ENCODE measurements at regions not wholly inside any gene's neighbourhood (a gene's known extent, or its start where the extent isn't known, plus 50 kb on each side); places are given as distances from the start of the nearest gene placed in this dataset.

- DNase-seq (ENCODE audit: low spot score) (no peak), ATAC-seq (ENCODE audit: insufficient number of reproducible peaks, low FRiP score, low read depth) (no peak)
- H3K36me3 ChIP-seq = no peaks in the 10 kb centered on the region
- no peak for TF ChIP-seq CTCF (IDR thresholded peaks at IDR 0.05)
- no peaks in the 10 kb centered on the region for H3K27me3 ChIP-seq (replicated peaks; ENCODE audit: insufficient read depth)
- no peaks in the 10 kb centered on the region for H3K9me3 ChIP-seq
- no peaks in the 10 kb centered on the region for H3K4me1 ChIP-seq (ENCODE audit: control insufficient read depth in 1 of 2, low read depth in 2 of 2)
- H3K27ac ChIP-seq = no peak overlapping the region
- H3K4me3 ChIP-seq = no peak overlapping the region
Measured at GRCh38 chr13:61944329-61944929, 528.8 kb upstream of the PCDH20 start.

- no peak for TF ChIP-seq CTCF (IDR thresholded peaks at IDR 0.05)
- no peak for DNase-seq (ENCODE audit: low spot score)
Measured at GRCh38 chr13:61935710-61936109, 520.1 kb upstream of the PCDH20 start.

GRCh38 chr13:61927648-61928047 lies 512.0 kb upstream of the PCDH20 start:
- ATAC-seq (ENCODE audit: insufficient number of reproducible peaks, low FRiP score, low read depth) = no peak
- no peaks in the 10 kb centered on the region for H3K27me3 ChIP-seq (replicated peaks; ENCODE audit: insufficient read depth)
- no peak for TF ChIP-seq CTCF (IDR thresholded peaks at IDR 0.05)
- no peaks in the 10 kb centered on the region for H3K9me3 ChIP-seq
- H3K36me3 ChIP-seq = no peaks in the 10 kb centered on the region
- DNase-seq (ENCODE audit: low spot score) = no peak
- H3K4me1 ChIP-seq (ENCODE audit: control insufficient read depth in 1 of 2, low read depth in 2 of 2) = no peaks in the 10 kb centered on the region
- no peak overlapping the region for H3K27ac ChIP-seq
- H3K4me3 ChIP-seq = no peak overlapping the region

More at GRCh38 chr13:61935710-61936109, 520.1 kb upstream of the PCDH20 start:
- Histone ChIP-seq H3K4me3 (no peak overlapping the region), H3K27ac (no peak overlapping the region), H3K36me3 (no peaks in the 10 kb centered on the region), H3K27me3 (replicated peaks; ENCODE audit: insufficient read depth) (no peaks in the 10 kb centered on the region), H3K9me3 (no peaks in the 10 kb centered on the region), H3K4me1 (ENCODE audit: control insufficient read depth in 1 of 2, low read depth in 2 of 2) (no peaks in the 10 kb centered on the region)
- ATAC-seq (ENCODE audit: insufficient number of reproducible peaks, low FRiP score, low read depth) = no peak

- H3K36me3 ChIP-seq = no peaks in the 10 kb centered on the region
- DNase-seq (ENCODE audit: low spot score) (no peak), ATAC-seq (ENCODE audit: insufficient number of reproducible peaks, low FRiP score, low read depth) (no peak)
- no peaks in the 10 kb centered on the region for H3K9me3 ChIP-seq
- no peak for TF ChIP-seq CTCF (IDR thresholded peaks at IDR 0.05)
- H3K4me1 ChIP-seq (ENCODE audit: control insufficient read depth in 1 of 2, low read depth in 2 of 2) = no peaks in the 10 kb centered on the region
- no peaks in the 10 kb centered on the region for H3K27me3 ChIP-seq (replicated peaks; ENCODE audit: insufficient read depth)
- no peak overlapping the region for H3K27ac ChIP-seq
- H3K4me3 ChIP-seq = no peak overlapping the region
Measured at GRCh38 chr13:61918841-61919240, 503.2 kb upstream of the PCDH20 start.

GRCh38 chr13:61916483-61916882 lies 500.8 kb upstream of the PCDH20 start:
- H3K36me3 ChIP-seq = no peaks in the 10 kb centered on the region

More at GRCh38 chr13:61916483-61916882, 500.8 kb upstream of the PCDH20 start:
- H3K27ac ChIP-seq = no peak overlapping the region
- TF ChIP-seq CTCF (IDR thresholded peaks at IDR 0.05) = no peak
- no peak for DNase-seq (ENCODE audit: low spot score)
- no peak overlapping the region for H3K4me3 ChIP-seq
- no peaks in the 10 kb centered on the region for H3K9me3 ChIP-seq
- no peaks in the 10 kb centered on the region for H3K4me1 ChIP-seq (ENCODE audit: control insufficient read depth in 1 of 2, low read depth in 2 of 2)
- no peaks in the 10 kb centered on the region for H3K27me3 ChIP-seq (replicated peaks; ENCODE audit: insufficient read depth)
- ATAC-seq (ENCODE audit: insufficient number of reproducible peaks, low FRiP score, low read depth) = no peak
